ENCODE measurements at regions not wholly inside any gene's neighbourhood (a gene's known extent, or its start where the extent isn't known, plus 50 kb on each side); places are given as distances from the start of the nearest gene placed in this dataset.

DNA sequence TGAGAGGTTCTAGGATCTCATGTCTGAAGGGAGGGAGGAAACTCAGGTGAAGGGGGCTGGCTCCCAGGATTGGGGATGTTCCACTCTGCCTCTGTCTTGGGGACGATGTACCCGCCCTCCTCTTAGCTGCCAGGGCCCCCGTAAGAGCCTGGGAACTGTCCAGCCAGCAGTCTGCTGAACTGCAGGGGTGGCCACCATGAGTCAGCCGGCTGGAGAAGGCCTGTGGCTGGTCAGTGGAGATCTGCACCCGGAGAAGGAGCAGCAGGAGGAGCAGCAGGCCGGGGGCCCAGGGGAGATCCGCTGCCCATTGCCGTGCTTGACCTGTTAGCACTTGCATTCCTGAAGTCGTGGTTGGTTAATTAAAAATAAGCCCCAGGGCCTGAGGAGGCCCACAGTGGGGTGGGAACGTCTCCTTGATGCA lies 180.3 kb downstream of the TFCP2L1 start:
- H3K27ac ChIP-seq (ENCODE audit: insufficient read depth, low read depth, low read length): no peak overlapping the region
- POLR2A ChIA-PET: no interaction called here
- H3K9me1 ChIP-seq (replicated peaks; ENCODE audit: control insufficient read depth, extremely low read depth, insufficient read depth, low read length): no peaks in the 10 kb centered on the region
- no peaks in the 10 kb centered on the region for H3K36me3 ChIP-seq (ENCODE audit: control insufficient read depth in 2 of 2, extremely low read depth in 1 of 2, insufficient read depth in 2 of 2, low read length in 2 of 2)
- DNase-seq (ENCODE audit: low read depth, low spot score): no peak
- intact Hi-C loops (cut with micrococcal nuclease) (no loop called here), dilution Hi-C loops (cut with MboI; ENCODE audit: extremely low pct_ligation_motif_present, low sequenced_read_pairs) (no loop called here)
- H3K4me2 ChIP-seq (ENCODE audit: insufficient read depth, low read length): no peak overlapping the region
- no peaks in the 10 kb centered on the region for H3K79me2 ChIP-seq (ENCODE audit: control insufficient read depth, insufficient read depth, low read length)
- H3K4me3 ChIP-seq (replicated peaks in 1 of 3; ENCODE audit: insufficient read depth in 1 of 3, low read depth in 1 of 3, low read length in 3 of 3): no peak overlapping the region
- FAIRE-seq: no peak
- CTCF ChIA-PET: interaction anchor here (3.3 kb wide), 1 partner anchor 9 kb away, joined by 17 read pairs; no protein-coding TSS in a partner anchor
- H4K20me1 ChIP-seq (replicated peaks; ENCODE audit: control insufficient read depth, extremely low read depth, insufficient read depth, low read length): no peaks in the 10 kb centered on the region
- no peak for TF ChIP-seq JUN (IDR thresholded peaks at IDR 0.05; ENCODE audit: borderline replicate concordance, insufficient read depth, insufficient read length, low read depth)
- TF ChIP-seq POLR2A (IDR thresholded peaks at IDR 0.05; ENCODE audit: low read depth, low read length): no peak
- BruUV-seq (replicated peaks): no TSS peak
- no peaks in the 10 kb centered on the region for H3K9me3 ChIP-seq (replicated peaks; ENCODE audit: control insufficient read depth, insufficient read depth, low read length)
- H3K4me1 ChIP-seq (ENCODE audit: control insufficient read depth, extremely low read depth, insufficient read depth, low read length): no peaks in the 10 kb centered on the region
- H3K27me3 ChIP-seq (ENCODE audit: control insufficient read depth in 2 of 2, insufficient read depth in 2 of 2, low read length in 2 of 2): no peaks in the 10 kb centered on the region
- H3K9ac ChIP-seq (replicated peaks; ENCODE audit: extremely low read depth, insufficient read depth, low read length): no peak overlapping the region
- H2AFZ ChIP-seq (ENCODE audit: low read depth, low read length): no peak overlapping the region

DNA sequence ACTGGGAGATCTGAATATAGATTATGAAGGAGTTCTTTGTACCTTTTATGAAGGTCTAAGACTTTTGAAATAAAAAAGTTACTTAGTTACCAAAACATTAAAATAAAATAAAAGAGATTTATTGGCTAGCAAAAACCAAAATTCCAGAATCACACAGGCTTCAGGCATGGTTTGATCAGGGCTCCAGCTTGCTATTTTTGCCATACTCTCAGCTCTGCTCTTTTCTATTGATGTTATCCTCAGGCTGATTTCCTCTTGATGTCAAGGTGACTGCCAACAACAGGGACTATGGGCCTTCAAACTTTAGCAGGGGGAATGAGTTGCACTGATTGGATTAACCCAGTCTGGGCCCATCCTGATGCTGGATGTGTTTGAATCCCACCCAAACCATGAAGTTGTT lies 174.1 kb downstream of the TFCP2L1 start:
- dilution Hi-C loops (cut with MboI; ENCODE audit: extremely low pct_ligation_motif_present, low sequenced_read_pairs) (no loop called here), intact Hi-C loops (cut with micrococcal nuclease) (no loop called here)
- POLR2A ChIA-PET: no interaction called here
- Histone ChIP-seq H3K27me3 (ENCODE audit: control insufficient read depth in 2 of 2, insufficient read depth in 2 of 2, low read length in 2 of 2) (no peaks in the 10 kb centered on the region), H4K20me1 (replicated peaks; ENCODE audit: control insufficient read depth, extremely low read depth, insufficient read depth, low read length) (no peaks in the 10 kb centered on the region), H3K9me1 (replicated peaks; ENCODE audit: control insufficient read depth, extremely low read depth, insufficient read depth, low read length) (no peaks in the 10 kb centered on the region), H3K36me3 (ENCODE audit: control insufficient read depth in 2 of 2, extremely low read depth in 1 of 2, insufficient read depth in 2 of 2, low read length in 2 of 2) (no peaks in the 10 kb centered on the region), H3K9me3 (replicated peaks; ENCODE audit: control insufficient read depth, insufficient read depth, low read length) (no peaks in the 10 kb centered on the region), H2AFZ (ENCODE audit: low read depth, low read length) (no peak overlapping the region), H3K79me2 (ENCODE audit: control insufficient read depth, insufficient read depth, low read length) (no peaks in the 10 kb centered on the region), H3K27ac (ENCODE audit: insufficient read depth, low read depth, low read length) (no peak overlapping the region), H3K4me2 (ENCODE audit: insufficient read depth, low read length) (no peak overlapping the region), H3K4me1 (ENCODE audit: control insufficient read depth, extremely low read depth, insufficient read depth, low read length) (no peaks in the 10 kb centered on the region), H3K4me3 (replicated peaks in 1 of 3; ENCODE audit: insufficient read depth in 1 of 3, low read depth in 1 of 3, low read length in 3 of 3) (no peak overlapping the region), H3K9ac (replicated peaks; ENCODE audit: extremely low read depth, insufficient read depth, low read length) (no peak overlapping the region)
- no peak for TF ChIP-seq EZH2 (IDR thresholded peaks at IDR 0.05; ENCODE audit: borderline replicate concordance, low read depth, low read length, severe bottlenecking)
- TF ChIP-seq, protein P1, sequence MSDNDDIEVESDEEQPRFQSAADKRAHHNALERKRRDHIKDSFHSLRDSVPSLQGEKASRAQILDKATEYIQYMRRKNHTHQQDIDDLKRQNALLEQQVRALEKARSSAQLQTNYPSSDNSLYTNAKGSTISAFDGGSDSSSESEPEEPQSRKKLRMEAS (IDR thresholded peaks at IDR 0.05; ENCODE audit: insufficient read depth, insufficient read length): no peak
- no peak for TF ChIP-seq MYC (IDR thresholded peaks at IDR 0.05; ENCODE audit: low read depth, low read length)
- no peak for TF ChIP-seq POLR2A (IDR thresholded peaks at IDR 0.05; ENCODE audit: low read depth, low read length)
- TF ChIP-seq JUN (IDR thresholded peaks at IDR 0.05; ENCODE audit: borderline replicate concordance, insufficient read depth, insufficient read length, low read depth): no peak
- TF ChIP-seq, protein P2, sequence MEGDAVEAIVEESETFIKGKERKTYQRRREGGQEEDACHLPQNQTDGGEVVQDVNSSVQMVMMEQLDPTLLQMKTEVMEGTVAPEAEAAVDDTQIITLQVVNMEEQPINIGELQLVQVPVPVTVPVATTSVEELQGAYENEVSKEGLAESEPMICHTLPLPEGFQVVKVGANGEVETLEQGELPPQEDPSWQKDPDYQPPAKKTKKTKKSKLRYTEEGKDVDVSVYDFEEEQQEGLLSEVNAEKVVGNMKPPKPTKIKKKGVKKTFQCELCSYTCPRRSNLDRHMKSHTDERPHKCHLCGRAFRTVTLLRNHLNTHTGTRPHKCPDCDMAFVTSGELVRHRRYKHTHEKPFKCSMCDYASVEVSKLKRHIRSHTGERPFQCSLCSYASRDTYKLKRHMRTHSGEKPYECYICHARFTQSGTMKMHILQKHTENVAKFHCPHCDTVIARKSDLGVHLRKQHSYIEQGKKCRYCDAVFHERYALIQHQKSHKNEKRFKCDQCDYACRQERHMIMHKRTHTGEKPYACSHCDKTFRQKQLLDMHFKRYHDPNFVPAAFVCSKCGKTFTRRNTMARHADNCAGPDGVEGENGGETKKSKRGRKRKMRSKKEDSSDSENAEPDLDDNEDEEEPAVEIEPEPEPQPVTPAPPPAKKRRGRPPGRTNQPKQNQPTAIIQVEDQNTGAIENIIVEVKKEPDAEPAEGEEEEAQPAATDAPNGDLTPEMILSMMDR (IDR thresholded peaks at IDR 0.05; ENCODE audit: extremely low read depth in 1 of 2, insufficient read depth in 1 of 2, low read depth in 1 of 2, low read length in 2 of 2): no peak
- BruUV-seq (replicated peaks): no TSS peak
- FAIRE-seq: no peak
- no peak for DNase-seq (ENCODE audit: low read depth, low spot score)
- CTCF ChIA-PET: interaction anchor here (1.0 to 1.5 kb wide), 2 partner anchors 15 to 245 kb away, joined by 3 to 4 read pairs; no protein-coding TSS in a partner anchor
